ENCODE measurements at regions not wholly inside any gene's neighbourhood (a gene's known extent, or its start where the extent isn't known, plus 50 kb on each side); places are given as distances from the start of the nearest gene placed in this dataset.

GRCh38 chr1:226490426-226490809 lies 58.1 kb upstream of the STUM start:
- DNase-seq (ENCODE audit: low spot score), result no peak

- DNase-seq (ENCODE audit: low spot score), result peak; percentile 15
These were observed 57.3 kb upstream of the STUM start for GRCh38 chr1:226491093-226491850.

- no peak for DNase-seq (ENCODE audit: low spot score)
These were observed 56.0 kb upstream of the STUM start for GRCh38 chr1:226492426-226493137.

GRCh38 chr1:226494092-226494609 lies 54.4 kb upstream of the STUM start:
- DNase-seq (ENCODE audit: low spot score), result no peak

- DNase-seq (ENCODE audit: low spot score), result no peak
These were observed 52.8 kb upstream of the STUM start for GRCh38 chr1:226495716-226496115.

GRCh38 chr1:226496453-226497015 lies 52.0 kb upstream of the STUM start:
- DNase-seq (ENCODE audit: low spot score), result no peak

GRCh38 chr1:226497276-226497833 lies 51.2 kb upstream of the STUM start:
- no peak for DNase-seq (ENCODE audit: low spot score)

- DNase-seq (ENCODE audit: low spot score), result no peak
These were observed 50.4 kb upstream of the STUM start for GRCh38 chr1:226497991-226498639.

GRCh38 chr1:226498640-226499008 lies 49.9 kb upstream of the STUM start:
- no peak for DNase-seq (ENCODE audit: low spot score)
